K562 (cell line): ENCODE measurements at regions not wholly inside any gene's neighbourhood (a gene's known extent, or its start where the extent isn't known, plus 50 kb on each side); places are given as distances from the start of the nearest gene placed in this dataset.

ENCODE experiments used
- ATAC-seq: fragments of 200-7000 bp; cut with Tn5 transposase; 3 replicates; pipeline ENCODE4 v1.9.1; 2020; ENCODE audit warnings: moderate library complexity
- BruUV-seq: library from RNA; stranded (reverse); fragments of 400-500 nt; replicated peaks from 2 replicates; lab custom pipeline; 2021; lab: Mats Ljungman, UMichigan
- CTCF ChIA-PET: fragments of 300-600 bp; formaldehyde crosslinking; extraction: SDS; loops from one replicate; lab custom pipeline; 2021; ENCODE audit warnings: low intra/inter-chr PET ratio; lab: Yijun Ruan, JAX
- POLR2A ChIA-PET: fragments of 300-600, 350-650 bp; sonication (Branson Sonifier 250); formaldehyde crosslinking; extraction: SDS; loops from one replicate; lab custom pipeline; 2021; ENCODE audit warnings: antibody characterized with exemption, inconsistent platforms; lab: Yijun Ruan, JAX
- DNase-seq, 4 experiments: peaks; one replicate each; pipeline versions ENCODE4 v3.0.0 to v3.0.0-alpha.2; 2011 to 2018; ENCODE audit warnings: low spot score in 3 of 4, mixed read lengths in 3 of 4; ENCODE audit errors: extremely low read depth in 1 of 4
- FAIRE-seq: peaks from 2 replicates; lab custom pipeline; 2011; peaks lifted over from hg19 to GRCh38; lab: Jason Lieb, UNC
- H2AFZ ChIP-seq: 2 replicates; pipeline ENCODE4 v1.6.0; 2011; ENCODE audit warnings: low read depth, low read length, control low read depth, inconsistent platforms
- H3K27ac ChIP-seq: fragments of 200-600 bp; 3 replicates; pipeline ENCODE4 v1.8.0; 2011; ENCODE audit warnings: low read depth, mild to moderate bottlenecking, control low read depth, inconsistent platforms, low read length, moderate library complexity, mixed read lengths; ENCODE audit errors: extremely low read depth
- H3K27me3 ChIP-seq, 2 experiments: fragments of 300-600 bp in 1 of 2; 2 replicates in 1 of 2; 3 replicates in 1 of 2; pipeline versions ENCODE4 v1.6.0 to v1.8.0; 2011; ENCODE audit warnings: inconsistent platforms in 2 of 2, low read length in 2 of 2, mild to moderate bottlenecking in 1 of 2, mixed read lengths in 1 of 2, moderate library complexity in 1 of 2; ENCODE audit not compliant: control insufficient read depth in 2 of 2, insufficient read depth in 2 of 2
- H3K36me3 ChIP-seq: fragments of 300-600 bp; 3 replicates; pipeline ENCODE4 v1.8.0; 2011; ENCODE audit warnings: mild to moderate bottlenecking, low read length, inconsistent platforms; ENCODE audit not compliant: control insufficient read depth, insufficient read depth
- H3K4me1 ChIP-seq, 2 experiments: fragments of 200-600 bp in 1 of 2; replicated peaks in 1 of 2; 2 replicates in 1 of 2; 3 replicates in 1 of 2; pipeline versions ENCODE4 v1.5.1 to v1.8.0; 2011; ENCODE audit warnings: inconsistent platforms in 2 of 2, low read length in 2 of 2, mild to moderate bottlenecking in 1 of 2, mixed read lengths in 1 of 2, moderate library complexity in 1 of 2; ENCODE audit not compliant: control insufficient read depth in 2 of 2, insufficient read depth in 2 of 2
- H3K4me2 ChIP-seq: 2 replicates; pipeline ENCODE4 v1.6.1; 2011; ENCODE audit warnings: low read length, control low read depth, inconsistent platforms, mixed read lengths; ENCODE audit not compliant: insufficient read depth
- H3K4me3 ChIP-seq: fragments of 200-600 bp; sonication (generic), shearing (Covaris generic); 2 replicates; pipeline ENCODE4 v1.5.1; 2016; ENCODE audit warnings: control low read depth, inconsistent platforms
- H3K79me2 ChIP-seq: fragments of 200-600 bp; 3 replicates; pipeline ENCODE4 v1.8.0; 2011; ENCODE audit warnings: low read length, inconsistent platforms; ENCODE audit not compliant: control insufficient read depth, insufficient read depth
- H3K9ac ChIP-seq, 2 experiments: 2 replicates each; pipeline versions ENCODE4 v1.6.0 to v1.6.1; 2011; ENCODE audit warnings: low read depth in 2 of 2, low read length in 2 of 2, control low read depth in 1 of 2, inconsistent platforms in 1 of 2, mild to moderate bottlenecking in 1 of 2, mixed read lengths in 1 of 2; ENCODE audit not compliant: insufficient read depth in 1 of 2
- H3K9me1 ChIP-seq: one replicate; pipeline ENCODE4 v1.6.0; 2011; ENCODE audit warnings: inconsistent platforms, mild to moderate bottlenecking, low read length, moderate library complexity; ENCODE audit not compliant: control insufficient read depth, insufficient read depth
- H3K9me3 ChIP-seq: replicated peaks from 2 replicates; pipeline ENCODE4 v1.5.1; 2011; ENCODE audit warnings: low read depth, low read length, inconsistent platforms; ENCODE audit not compliant: control insufficient read depth, insufficient read depth
- H4K20me1 ChIP-seq: replicated peaks from 2 replicates; pipeline ENCODE4 v1.6.1; 2011; ENCODE audit warnings: low read length, inconsistent platforms, mixed read lengths; ENCODE audit not compliant: control insufficient read depth, insufficient read depth
- BCOR ChIP-seq: fragments of 450-650 bp; IDR thresholded peaks from 2 replicates; pipeline ENCODE4 v1.6.1; 2016
- CBX3 ChIP-seq, 2 experiments: IDR thresholded peaks; 1 replicate in 1 of 2; 2 replicates in 1 of 2; pipeline ENCODE4 v1.6.1; 2012; ENCODE audit warnings: inconsistent platforms in 2 of 2, low read length in 2 of 2, borderline replicate concordance in 1 of 2, control low read depth in 1 of 2
- ELF4 ChIP-seq: fragments of 450-650 bp; formaldehyde crosslinking; IDR thresholded peaks from 2 replicates; pipeline ENCODE4 v1.4.0; 2022; ENCODE audit warnings: missing genetic modification characterization
- HMG20B ChIP-seq: fragments of 250-450 bp; sonication (Bioruptor Pico); IDR thresholded peaks from 2 replicates; pipeline ENCODE4 v1.5.0; 2021; ENCODE audit warnings: mild to moderate bottlenecking
- HMGN3 ChIP-seq: IDR thresholded peaks from 2 replicates; pipeline ENCODE4 v1.6.1; 2011; ENCODE audit warnings: borderline replicate concordance, low read depth, mild to moderate bottlenecking, mixed read lengths, low read length; ENCODE audit not compliant: insufficient read length; ENCODE audit errors: extremely low read depth
- MXI1 ChIP-seq: IDR thresholded peaks from 2 replicates; pipeline ENCODE4 v1.6.1; 2011; ENCODE audit warnings: low read depth, mild to moderate bottlenecking, improper control_type of control experiment, low read length
- NFE2L1 ChIP-seq: fragments of 450-650 bp; IDR thresholded peaks from 2 replicates; pipeline ENCODE4 v1.6.1; 2016; ENCODE audit warnings: missing genetic modification characterization, low read depth, mild to moderate bottlenecking, missing compliant biosample characterization, moderate library complexity, borderline replicate concordance
- NR2C2 ChIP-seq, 2 experiments: fragments of 200-800 bp in 1 of 2; sonication (Bioruptor generic) in 1 of 2; sonication (generic) in 1 of 2; formaldehyde crosslinking in 1 of 2; IDR thresholded peaks; 2 replicates each; pipeline versions ENCODE4 v1.6.1 to v1.8.0; 2016 to 2022; ENCODE audit warnings: mild to moderate bottlenecking in 1 of 2, missing compliant biosample characterization in 1 of 2, missing genetic modification characterization in 1 of 2, missing genetic modification reagents in 1 of 2
- PML ChIP-seq: IDR thresholded peaks from 2 replicates; pipeline ENCODE4 v1.6.1; 2012; ENCODE audit warnings: low read length, inconsistent platforms
- TAL1 ChIP-seq: fragments of 450-650 bp; IDR thresholded peaks from 2 replicates; pipeline ENCODE4 v1.6.1; 2016; ENCODE audit warnings: mild to moderate bottlenecking
- ZNF586 ChIP-seq: fragments of 450-650 bp; formaldehyde crosslinking; conservative IDR thresholded peaks from 2 replicates; pipeline ENCODE4 v1.4.0; 2020; ENCODE audit warnings: mild to moderate bottlenecking, moderate library complexity
- WGBS: fragments of 100-300 bp; shearing (Covaris generic); methylation state at CpG from one replicate; pipeline ENCODE4 v1.1.6; 2016; ENCODE audit warnings: low coverage, mixed read lengths; ENCODE audit not compliant: insufficient coverage; ENCODE audit errors: missing lambda C conversion rate; 5-methylcytosine and 5-hydroxymethylcytosine counted together
- in situ Hi-C: fragments of 300-500 bp; cut with MboI; formaldehyde crosslinking; loops from 4 replicates; pipeline ENCODE4 v1.15.0; 2018; ENCODE audit warnings: inconsistent platforms, mixed read lengths
- intact Hi-C: fragments of 100-400 bp; cut with micrococcal nuclease; formaldehyde crosslinking; loops from 2 replicates; pipeline ENCODE4 v1.14.2; 2022
- TF ChIP-seq, protein P1 (sequence below): sonication (generic); formaldehyde crosslinking; IDR thresholded peaks from 2 replicates; pipeline ENCODE4 v1.8.0; 2022; ENCODE audit warnings: mild to moderate bottlenecking, low read depth, missing genetic modification reagents

- WGBS: 0% methylated on average over 2 of the region's 2 CpGs
- TF ChIP-seq ELF4 (CRISPR knock-in tag) (no peak), ZNF586 (CRISPR knock-in tag) (no peak), PML (no peak), NR2C2 (CRISPR knock-in tag; IDR thresholded peaks at IDR 0.05) (no peak), NR2C2 (tag; IDR thresholded peaks at IDR 0.05) (no peak), MXI1 (no peak), TAL1 (no peak), HMGN3 (no peak), BCOR (no peak), HMG20B (CRISPR knock-in tag) (no peak), NFE2L1 (no peak), CBX3 (IDR thresholded peaks at IDR 0.05; ENCODE audit: borderline replicate concordance in 1 of 2, low read length in 2 of 2) (no peak)
- TF ChIP-seq, protein P1, sequence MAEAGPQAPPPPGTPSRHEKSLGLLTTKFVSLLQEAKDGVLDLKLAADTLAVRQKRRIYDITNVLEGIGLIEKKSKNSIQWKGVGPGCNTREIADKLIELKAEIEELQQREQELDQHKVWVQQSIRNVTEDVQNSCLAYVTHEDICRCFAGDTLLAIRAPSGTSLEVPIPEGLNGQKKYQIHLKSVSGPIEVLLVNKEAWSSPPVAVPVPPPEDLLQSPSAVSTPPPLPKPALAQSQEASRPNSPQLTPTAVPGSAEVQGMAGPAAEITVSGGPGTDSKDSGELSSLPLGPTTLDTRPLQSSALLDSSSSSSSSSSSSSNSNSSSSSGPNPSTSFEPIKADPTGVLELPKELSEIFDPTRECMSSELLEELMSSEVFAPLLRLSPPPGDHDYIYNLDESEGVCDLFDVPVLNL (CRISPR knock-in tag): no peak
- FAIRE-seq: no peak
- no peak overlapping the region for H3K4me3 ChIP-seq
- no peak overlapping the region for H2AFZ ChIP-seq
- H3K9ac ChIP-seq: no peak overlapping the region
- no peaks in the 10 kb centered on the region for H3K4me1 ChIP-seq
- ChIA-PET POLR2A (no interaction called here), CTCF (no interaction called here)
- in situ Hi-C loops: no loop called here
- no peak overlapping the region for H3K27ac ChIP-seq
- H3K9me3 ChIP-seq: no peaks in the 10 kb centered on the region
- no peaks in the 10 kb centered on the region for H3K27me3 ChIP-seq
- no peaks in the 10 kb centered on the region for H3K79me2 ChIP-seq
- H3K4me2 ChIP-seq: no peak overlapping the region
- intact Hi-C loops: no loop called here
- BruUV-seq: no TSS peak
- H4K20me1 ChIP-seq: no peaks in the 10 kb centered on the region
- H3K36me3 ChIP-seq: no peaks in the 10 kb centered on the region
- no peak for ATAC-seq
- H3K9me1 ChIP-seq: no peaks in the 10 kb centered on the region
- no peak for DNase-seq
These were observed 99.2 kb upstream of the ACTBL2 start for GRCh38 chr5:57581772-57582171.
